WTC11 (cell line): ENCODE measurements at regions not wholly inside any gene's neighbourhood (a gene's known extent, or its start where the extent isn't known, plus 50 kb on each side); places are given as distances from the start of the nearest gene placed in this dataset.

Experiments used
- ATAC-seq: fragments of 200-7000 bp; cut with Tn5 transposase; 2 replicates; pipeline ENCODE4 v1.10.0; 2021; ENCODE audit warnings: mild to moderate bottlenecking, moderate library complexity
- CTCF ChIA-PET: fragments of 300-600 bp; sonication (Branson Sonifier 250); formaldehyde crosslinking; loops from one replicate; lab custom pipeline; 2021; ENCODE audit warnings: antibody characterized with exemption; lab: Charles Lee
- POLR2A ChIA-PET: fragments of 350-600 bp; sonication (Branson Sonifier 250); formaldehyde crosslinking; loops from one replicate; lab custom pipeline; 2021; ENCODE audit warnings: antibody characterized with exemption; lab: Charles Lee
- DNase-seq: peaks from one replicate; pipeline ENCODE4 v3.0.0; 2021; ENCODE audit warnings: low spot score
- H3K27ac Mint-ChIP-seq: 2 replicates; pipeline ENCODE4 v1.8.0; 2021; ENCODE audit warnings: mixed read lengths
- H3K27me3 Mint-ChIP-seq: 2 replicates; pipeline ENCODE4 v1.8.0; 2021; ENCODE audit warnings: low read depth, mild to moderate bottlenecking, moderate library complexity, mixed read lengths
- H3K36me3 Mint-ChIP-seq: 2 replicates; pipeline ENCODE4 v1.8.0; 2021; ENCODE audit warnings: mixed read lengths
- H3K4me1 Mint-ChIP-seq: 2 replicates; pipeline ENCODE4 v1.8.0; 2022; ENCODE audit warnings: mixed read lengths
- H3K4me3 Mint-ChIP-seq: 2 replicates; pipeline ENCODE4 v1.8.0; 2021; ENCODE audit warnings: mild to moderate bottlenecking, moderate library complexity, mixed read lengths
- H3K9me3 Mint-ChIP-seq: 2 replicates; pipeline ENCODE4 v1.8.0; 2021; ENCODE audit warnings: mixed read lengths
- AFF4 ChIP-seq: sonication (generic); formaldehyde crosslinking; IDR thresholded peaks from 2 replicates; pipeline ENCODE4 v1.8.1; 2023; ENCODE audit warnings: mild to moderate bottlenecking, missing genetic modification reagents, borderline replicate concordance
- AR ChIP-seq: fragments of 250-450 bp; sonication (Bioruptor Pico); IDR thresholded peaks from 2 replicates; pipeline ENCODE4 v1.9.0; 2021; ENCODE audit warnings: mild to moderate bottlenecking
- CDX4 ChIP-seq: fragments of 250-450 bp; sonication (Bioruptor Pico); IDR thresholded peaks from 2 replicates; pipeline ENCODE4 v1.9.0; 2021; ENCODE audit warnings: moderate library complexity, mild to moderate bottlenecking, inconsistent platforms, borderline replicate concordance
- CREB1 ChIP-seq: sonication (generic); formaldehyde crosslinking; IDR thresholded peaks from 2 replicates; pipeline ENCODE4 v1.8.0; 2023; ENCODE audit warnings: mild to moderate bottlenecking, missing genetic modification reagents
- E2F4 ChIP-seq: sonication (generic); formaldehyde crosslinking; IDR thresholded peaks from 2 replicates; pipeline ENCODE4 v1.8.1; 2022; ENCODE audit warnings: low read depth, mild to moderate bottlenecking, moderate library complexity, missing genetic modification reagents, borderline replicate concordance
- FOXK1 ChIP-seq: sonication (generic); formaldehyde crosslinking; IDR thresholded peaks from 2 replicates; pipeline ENCODE4 v1.8.0; 2022; ENCODE audit warnings: mild to moderate bottlenecking, moderate library complexity, missing genetic modification reagents
- GABPB1 ChIP-seq: sonication (generic); formaldehyde crosslinking; IDR thresholded peaks from 2 replicates; pipeline ENCODE4 v1.8.1; 2023; ENCODE audit warnings: mild to moderate bottlenecking, missing genetic modification reagents
- IRF1 ChIP-seq: sonication (generic); formaldehyde crosslinking; IDR thresholded peaks from 2 replicates; pipeline ENCODE4 v1.8.0; 2023; ENCODE audit warnings: missing genetic modification reagents
- NR3C1 ChIP-seq: sonication (generic); formaldehyde crosslinking; conservative IDR thresholded peaks from 2 replicates; pipeline ENCODE4 v1.8.1; 2023; ENCODE audit warnings: low read depth, mild to moderate bottlenecking, missing genetic modification reagents
- STAT6 ChIP-seq: sonication (generic); formaldehyde crosslinking; conservative IDR thresholded peaks from 2 replicates; pipeline ENCODE4 v1.8.1; 2023; ENCODE audit warnings: mild to moderate bottlenecking, low read depth, missing genetic modification reagents, moderate library complexity
- ZNF138 ChIP-seq: sonication (generic); formaldehyde crosslinking; conservative IDR thresholded peaks from 2 replicates; pipeline ENCODE4 v1.8.1; 2022; ENCODE audit warnings: mild to moderate bottlenecking, moderate library complexity, missing genetic modification reagents
- ZNF317 ChIP-seq: sonication (generic); formaldehyde crosslinking; IDR thresholded peaks from 2 replicates; pipeline ENCODE4 v1.8.1; 2023; ENCODE audit warnings: low read depth, mild to moderate bottlenecking, moderate library complexity, missing genetic modification reagents, borderline replicate concordance
- ZNF423 ChIP-seq: fragments of 250-450 bp; sonication (Bioruptor Pico); IDR thresholded peaks from 2 replicates; pipeline ENCODE4 v2.1.2; 2022; ENCODE audit warnings: mild to moderate bottlenecking, moderate library complexity
- ZNF671 ChIP-seq: fragments of 250-450 bp; sonication (Bioruptor Pico); IDR thresholded peaks from 2 replicates; pipeline ENCODE4 v1.8.0; 2021; ENCODE audit warnings: mild to moderate bottlenecking

GRCh38 chr16:63614429-63614828 is 1507.4 kb downstream of the CDH11 start:
- TF ChIP-seq CDX4 (CRISPR knock-in tag) = no peak
- TF ChIP-seq AR = no peak
- TF ChIP-seq CREB1 (CRISPR knock-in tag) = no peak
- TF ChIP-seq NR3C1 (CRISPR knock-in tag) = no peak
- no peak for TF ChIP-seq IRF1 (CRISPR knock-in tag)
- TF ChIP-seq ZNF423 (CRISPR knock-in tag) = no peak
- TF ChIP-seq E2F4 (CRISPR knock-in tag) = no peak
- no peak for TF ChIP-seq ZNF671 (CRISPR knock-in tag)
- H3K4me3 Mint-ChIP-seq = no peak overlapping the region
- peaks cover 24% of the 10 kb centered on the region for H3K9me3 Mint-ChIP-seq
- DNase-seq (no peak), ATAC-seq (no peak)
- POLR2A ChIA-PET = no interaction called here
- no peak overlapping the region for H3K27ac Mint-ChIP-seq
- CTCF ChIA-PET = no interaction called here
- peaks cover 3% of the 10 kb centered on the region; the same call in 1 of the 2 replicates for H3K36me3 Mint-ChIP-seq
- H3K27me3 Mint-ChIP-seq = peaks cover 22% of the 10 kb centered on the region
- peaks cover 20% of the 10 kb centered on the region for H3K4me1 Mint-ChIP-seq

GRCh38 chr16:63613701-63614100 is 1508.2 kb downstream of the CDH11 start:
- Mint-ChIP-seq H3K4me3 (no peak overlapping the region), H3K4me1 (peaks cover 20% of the 10 kb centered on the region), H3K36me3 (peaks cover 3% of the 10 kb centered on the region; the same call in 1 of the 2 replicates), H3K27ac (no peak overlapping the region), H3K9me3 (peaks cover 24% of the 10 kb centered on the region), H3K27me3 (peaks cover 22% of the 10 kb centered on the region)
- no peak for DNase-seq
- CTCF ChIA-PET = no interaction called here
- POLR2A ChIA-PET = no interaction called here
- no peak for TF ChIP-seq ZNF138
- no peak for TF ChIP-seq IRF1 (CRISPR knock-in tag)
- TF ChIP-seq FOXK1 (CRISPR knock-in tag) = no peak
- no peak for TF ChIP-seq ZNF317 (CRISPR knock-in tag)
- TF ChIP-seq AFF4 (CRISPR knock-in tag) = no peak
- no peak for TF ChIP-seq GABPB1 (CRISPR knock-in tag)
- no peak for TF ChIP-seq STAT6 (CRISPR knock-in tag)
- no peak for ATAC-seq
